ENCODE measurements at regions not wholly inside any gene's neighbourhood (a gene's known extent, or its start where the extent isn't known, plus 50 kb on each side); places are given as distances from the start of the nearest gene placed in this dataset.

GRCh38 chr7:46633630-46634240 lies 712.7 kb upstream of the IGFBP3 start:
- BruUV-seq (replicated peaks) = no TSS peak
- SMC1A ChIA-PET (ENCODE audit: uncharacterized antibody, unreplicated experiment) = interaction anchor here (0.8 to 1.4 kb wide), 5 partner anchors 12 to 49 kb away, joined by 3 to 7 read pairs (median 3); no protein-coding TSS in a partner anchor
- H3K9me3 ChIP-seq (replicated peaks; ENCODE audit: control insufficient read depth, insufficient read depth, low read length) = no peaks in the 10 kb centered on the region
- in situ Hi-C loops (cut with MboI) = no loop called here
- CTCF ChIA-PET = interaction anchor here (0.6 to 0.8 kb wide), 2 partner anchors 16 to 49 kb away, joined by 3 read pairs; no protein-coding TSS in a partner anchor
- no peaks in the 10 kb centered on the region for H3K27me3 ChIP-seq (replicated peaks in 1 of 2; ENCODE audit: control insufficient read depth in 2 of 2, insufficient read depth in 2 of 2, low read length in 1 of 2)
- H3K79me2 ChIP-seq (ENCODE audit: control insufficient read depth, insufficient read depth, low read length) = no peaks in the 10 kb centered on the region
- DNase-seq (ENCODE audit: low read depth, low spot score) (no peak), FAIRE-seq (no peak), ATAC-seq (no peak)
- no peaks in the 10 kb centered on the region for H3K4me1 ChIP-seq (ENCODE audit: control insufficient read depth, insufficient read depth, low read length)
- H3K36me3 ChIP-seq (ENCODE audit: control insufficient read depth in 2 of 2, insufficient read depth in 2 of 2, low read length in 1 of 2) = no peaks in the 10 kb centered on the region
- POLR2A ChIA-PET = interaction anchor here (0.6 to 1.0 kb wide), 2 partner anchors 9 to 26 kb away, joined by 3 to 4 read pairs; no protein-coding TSS in a partner anchor
- H2AFZ ChIP-seq (ENCODE audit: control insufficient read depth, low read depth, low read length) = no peak overlapping the region
- H3K27ac ChIP-seq (ENCODE audit: control insufficient read depth, insufficient read depth) = no peak overlapping the region
- 54% methylated on average over 4 of the region's 4 CpGs for WGBS (ENCODE audit: insufficient coverage, insufficient replicate concordance, low lambda C conversion rate, missing lambda C conversion rate)
- intact Hi-C loops (cut with micrococcal nuclease; ENCODE audit: unreplicated experiment) = no loop called here
- no peak overlapping the region for H3K4me2 ChIP-seq (ENCODE audit: control insufficient read depth, insufficient read depth)
- H3K9ac ChIP-seq (ENCODE audit: control insufficient read depth, insufficient read depth, low read length) = no peak overlapping the region
- no peaks in the 10 kb centered on the region for H4K20me1 ChIP-seq (ENCODE audit: control insufficient read depth, insufficient read depth)
- RAD21 ChIA-PET (ENCODE audit: unreplicated experiment) = interaction anchor here (0.8 to 1.5 kb wide), 6 partner anchors 12 to 711 kb away, joined by 3 read pairs; no protein-coding TSS in a partner anchor
- TF ChIP-seq, protein P1, sequence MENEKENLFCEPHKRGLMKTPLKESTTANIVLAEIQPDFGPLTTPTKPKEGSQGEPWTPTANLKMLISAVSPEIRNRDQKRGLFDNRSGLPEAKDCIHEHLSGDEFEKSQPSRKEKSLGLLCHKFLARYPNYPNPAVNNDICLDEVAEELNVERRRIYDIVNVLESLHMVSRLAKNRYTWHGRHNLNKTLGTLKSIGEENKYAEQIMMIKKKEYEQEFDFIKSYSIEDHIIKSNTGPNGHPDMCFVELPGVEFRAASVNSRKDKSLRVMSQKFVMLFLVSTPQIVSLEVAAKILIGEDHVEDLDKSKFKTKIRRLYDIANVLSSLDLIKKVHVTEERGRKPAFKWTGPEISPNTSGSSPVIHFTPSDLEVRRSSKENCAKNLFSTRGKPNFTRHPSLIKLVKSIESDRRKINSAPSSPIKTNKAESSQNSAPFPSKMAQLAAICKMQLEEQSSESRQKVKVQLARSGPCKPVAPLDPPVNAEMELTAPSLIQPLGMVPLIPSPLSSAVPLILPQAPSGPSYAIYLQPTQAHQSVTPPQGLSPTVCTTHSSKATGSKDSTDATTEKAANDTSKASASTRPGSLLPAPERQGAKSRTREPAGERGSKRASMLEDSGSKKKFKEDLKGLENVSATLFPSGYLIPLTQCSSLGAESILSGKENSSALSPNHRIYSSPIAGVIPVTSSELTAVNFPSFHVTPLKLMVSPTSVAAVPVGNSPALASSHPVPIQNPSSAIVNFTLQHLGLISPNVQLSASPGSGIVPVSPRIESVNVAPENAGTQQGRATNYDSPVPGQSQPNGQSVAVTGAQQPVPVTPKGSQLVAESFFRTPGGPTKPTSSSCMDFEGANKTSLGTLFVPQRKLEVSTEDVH (IDR thresholded peaks at IDR 0.05; ENCODE audit: low read depth, partially characterized antibody) = no peak
- TF ChIP-seq E2F4 (IDR thresholded peaks at IDR 0.05; ENCODE audit: low read depth, low read length) (no peak), TARDBP (IDR thresholded peaks at IDR 0.05; ENCODE audit: borderline replicate concordance) (no peak), HDAC2 (IDR thresholded peaks at IDR 0.05) (no peak), HSF1 (IDR thresholded peaks at IDR 0.05; ENCODE audit: low read depth, low read length) (no peak), SMAD1 (IDR thresholded peaks at IDR 0.05; ENCODE audit: low read depth, partially characterized antibody) (no peak), MTA3 (IDR thresholded peaks at IDR 0.05; ENCODE audit: borderline replicate concordance, low read length) (no peak), BACH1 (IDR thresholded peaks at IDR 0.05; ENCODE audit: borderline replicate concordance) (no peak), STAT1 (conservative IDR thresholded peaks at IDR 0.05) (no peak), ETV6 (conservative IDR thresholded peaks at IDR 0.05 in 1 of 2, IDR thresholded peaks at IDR 0.05 in 1 of 2; ENCODE audit: borderline replicate concordance in 1 of 2, low read depth in 1 of 2) (no peak), TAF1 (IDR thresholded peaks at IDR 0.05; ENCODE audit: borderline replicate concordance, low read depth, low read length) (no peak), RBBP5 (conservative IDR thresholded peaks at IDR 0.05) (no peak), CBFB (IDR thresholded peaks at IDR 0.05; ENCODE audit: low read depth) (no peak)
- TF ChIP-seq, protein P2, sequence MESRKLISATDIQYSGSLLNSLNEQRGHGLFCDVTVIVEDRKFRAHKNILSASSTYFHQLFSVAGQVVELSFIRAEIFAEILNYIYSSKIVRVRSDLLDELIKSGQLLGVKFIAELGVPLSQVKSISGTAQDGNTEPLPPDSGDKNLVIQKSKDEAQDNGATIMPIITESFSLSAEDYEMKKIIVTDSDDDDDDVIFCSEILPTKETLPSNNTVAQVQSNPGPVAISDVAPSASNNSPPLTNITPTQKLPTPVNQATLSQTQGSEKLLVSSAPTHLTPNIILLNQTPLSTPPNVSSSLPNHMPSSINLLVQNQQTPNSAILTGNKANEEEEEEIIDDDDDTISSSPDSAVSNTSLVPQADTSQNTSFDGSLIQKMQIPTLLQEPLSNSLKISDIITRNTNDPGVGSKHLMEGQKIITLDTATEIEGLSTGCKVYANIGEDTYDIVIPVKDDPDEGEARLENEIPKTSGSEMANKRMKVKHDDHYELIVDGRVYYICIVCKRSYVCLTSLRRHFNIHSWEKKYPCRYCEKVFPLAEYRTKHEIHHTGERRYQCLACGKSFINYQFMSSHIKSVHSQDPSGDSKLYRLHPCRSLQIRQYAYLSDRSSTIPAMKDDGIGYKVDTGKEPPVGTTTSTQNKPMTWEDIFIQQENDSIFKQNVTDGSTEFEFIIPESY (IDR thresholded peaks at IDR 0.05) = no peak
- TF ChIP-seq, protein P3, sequence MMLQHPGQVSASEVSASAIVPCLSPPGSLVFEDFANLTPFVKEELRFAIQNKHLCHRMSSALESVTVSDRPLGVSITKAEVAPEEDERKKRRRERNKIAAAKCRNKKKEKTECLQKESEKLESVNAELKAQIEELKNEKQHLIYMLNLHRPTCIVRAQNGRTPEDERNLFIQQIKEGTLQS (IDR thresholded peaks at IDR 0.05; ENCODE audit: borderline replicate concordance, extremely low read depth, low read depth, low read length) = no peak
- H3K4me3 ChIP-seq = no peak overlapping the region
